ENCODE measurements at regions not wholly inside any gene's neighbourhood (a gene's known extent, or its start where the extent isn't known, plus 50 kb on each side); places are given as distances from the start of the nearest gene placed in this dataset.
"Not testable (repeated sequence)": the region's sequence is repeated elsewhere in the genome, so short reads cannot be mapped to it uniquely, and the experiment has no call there.

DNA sequence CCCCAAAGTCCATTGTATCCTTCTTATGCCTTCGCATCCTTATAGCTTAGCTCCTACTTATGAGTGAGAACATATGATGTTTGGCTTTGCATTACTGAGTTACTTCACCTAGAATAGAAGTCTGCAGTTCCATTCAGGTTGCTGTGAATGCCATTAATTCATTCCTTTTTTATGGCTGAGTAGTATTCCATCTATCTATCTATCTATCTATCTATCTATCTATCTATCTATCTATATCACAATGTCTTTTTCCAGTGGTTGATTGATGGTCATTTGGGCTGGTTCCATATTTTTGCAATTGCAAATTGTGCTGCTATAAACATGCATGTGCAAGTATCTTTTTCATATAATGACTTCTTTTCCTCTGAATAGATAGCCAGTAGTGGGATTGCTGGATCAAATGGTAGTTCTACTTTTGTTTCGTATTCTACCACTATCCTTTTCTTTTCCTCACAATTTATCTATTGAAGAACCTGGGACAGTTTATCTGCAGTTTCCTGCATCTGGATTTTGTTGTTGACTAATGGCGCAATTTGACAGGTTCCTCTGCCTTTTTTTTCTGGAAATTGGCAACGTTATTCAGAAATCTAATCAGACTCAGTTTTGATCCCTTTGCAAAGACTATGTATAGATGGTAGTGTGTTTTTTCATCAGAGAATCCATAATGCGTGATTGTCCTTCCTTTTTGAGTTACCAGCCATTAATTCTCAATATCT, 287.2 kb downstream of the ARL4A start:
- DNase-seq (ENCODE audit: low read depth in 4 of 4, low spot score in 3 of 4), result no peak

DNA sequence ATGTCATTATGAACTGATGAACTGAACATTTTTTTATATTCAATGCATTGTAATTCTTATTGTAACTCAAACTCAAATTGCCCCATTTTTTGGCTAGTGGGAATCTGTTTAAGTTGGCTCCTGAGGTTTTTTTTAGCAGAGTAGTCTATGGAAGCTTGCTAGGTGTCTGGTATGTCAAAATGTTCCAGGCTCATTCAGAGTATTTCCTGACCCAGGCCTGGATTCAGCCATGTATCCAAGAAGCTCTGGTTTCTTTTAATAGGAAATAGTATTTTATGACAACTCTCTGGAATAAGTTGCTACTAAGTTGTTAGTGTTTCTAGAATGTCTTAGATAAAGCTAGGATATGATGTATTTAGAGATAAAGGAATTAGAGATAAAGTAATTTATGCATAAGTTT, 288.0 kb downstream of the ARL4A start:
- no peak for DNase-seq (ENCODE audit: low read depth in 4 of 4, low spot score in 3 of 4)

DNA sequence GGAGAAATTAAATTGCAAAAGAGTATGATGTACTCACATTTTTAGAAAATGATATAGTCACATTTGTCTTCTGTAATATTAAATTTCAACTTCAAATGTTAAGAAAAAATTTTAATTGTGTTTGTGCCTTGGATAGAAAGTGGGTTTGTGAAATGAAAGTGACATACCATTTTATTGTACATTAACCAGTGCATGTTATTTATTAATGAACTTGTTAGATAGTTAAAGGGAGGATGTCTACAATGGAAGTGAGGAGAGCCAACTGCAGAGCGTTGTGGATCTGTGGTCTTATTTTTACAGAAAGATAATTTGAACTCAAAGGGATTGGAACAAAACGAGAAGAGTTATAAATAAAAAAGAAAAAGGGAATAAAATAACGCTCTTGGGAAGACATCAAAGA, 291.7 kb downstream of the ARL4A start:
- DNase-seq (ENCODE audit: low read depth in 4 of 4, low spot score in 3 of 4), result no peak

DNA sequence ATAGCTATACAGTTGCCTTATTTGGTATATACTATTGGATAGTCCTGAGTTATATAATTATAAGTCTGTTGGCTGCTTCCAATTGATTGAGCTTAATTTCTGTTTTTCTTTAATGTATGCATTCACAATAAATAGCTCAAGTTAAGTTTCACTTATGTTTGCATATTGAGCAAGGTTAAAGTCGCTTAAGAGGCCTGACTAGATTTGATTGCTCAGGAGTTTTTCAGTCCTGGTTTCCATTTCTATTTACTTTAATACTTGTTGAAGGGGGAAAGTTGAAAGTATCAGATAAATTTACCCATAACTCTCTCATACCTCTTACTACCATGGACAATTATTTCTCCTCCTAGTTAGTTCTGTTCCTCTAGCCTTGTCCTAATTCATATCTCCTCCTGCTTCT, 294.7 kb downstream of the ARL4A start:
- no peak for DNase-seq (ENCODE audit: low read depth in 4 of 4, low spot score in 3 of 4)

DNA sequence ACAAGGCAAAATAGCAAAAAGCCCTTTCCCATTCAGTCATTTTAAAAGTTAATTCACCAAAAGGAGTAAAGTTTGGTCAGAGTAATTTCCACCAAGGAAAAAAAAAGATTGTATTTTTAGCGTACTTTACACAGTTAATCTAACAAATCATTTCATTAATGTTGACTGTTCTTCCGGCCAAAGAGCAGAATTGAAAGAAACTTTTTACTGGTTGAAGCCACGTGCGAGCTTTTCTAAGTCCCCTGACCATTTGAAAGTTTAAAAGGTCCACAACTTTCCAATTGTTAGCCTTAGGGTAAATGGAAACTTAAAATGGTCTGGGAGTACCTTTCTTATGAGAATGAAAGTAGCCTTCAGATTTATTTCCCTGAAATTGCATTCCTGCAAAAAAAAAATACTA, 296.7 kb downstream of the ARL4A start:
- DNase-seq (ENCODE audit: low read depth in 4 of 4, low spot score in 3 of 4), result no peak

DNA sequence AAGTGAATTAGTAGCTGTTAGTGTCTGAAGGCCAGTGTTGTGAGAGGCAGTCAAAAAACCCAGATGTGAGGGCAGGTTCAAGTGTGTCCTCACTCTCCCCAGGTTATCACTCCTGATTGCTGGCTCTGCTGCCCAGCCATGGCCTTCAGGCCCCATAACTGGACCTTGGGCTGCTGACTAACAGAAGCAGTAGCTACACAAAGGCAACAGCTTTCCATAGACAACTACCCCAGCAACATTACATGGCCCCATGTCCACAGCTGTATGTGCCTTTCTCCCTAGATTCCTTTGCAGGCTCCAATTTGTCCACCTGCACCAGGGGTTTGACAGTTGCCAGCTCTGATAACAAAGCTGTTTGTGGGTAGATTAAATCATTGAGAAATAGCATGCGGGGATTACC, 297.8 kb downstream of the ARL4A start:
- no peak for DNase-seq (ENCODE audit: low read depth in 4 of 4, low spot score in 3 of 4)

DNA sequence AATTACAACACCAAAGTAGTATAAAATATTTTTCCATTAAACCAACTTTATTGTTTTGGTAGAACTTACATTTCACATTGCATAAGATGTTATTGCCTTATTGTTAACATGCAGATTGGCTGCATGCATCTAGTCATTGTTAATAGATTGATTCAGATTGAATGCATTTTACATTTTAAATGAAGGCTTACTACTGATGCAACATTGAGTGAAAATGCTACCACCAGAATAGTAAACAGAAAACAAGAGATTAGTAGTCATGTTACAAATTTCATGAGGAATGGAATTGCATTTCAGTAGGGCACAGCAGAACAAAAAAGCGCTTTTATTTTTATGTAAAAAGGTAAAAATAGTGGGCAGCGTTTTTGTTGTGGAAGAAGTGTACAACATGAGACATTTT, 298.3 kb downstream of the ARL4A start:
- no peak for DNase-seq (ENCODE audit: low read depth in 4 of 4, low spot score in 3 of 4)

DNA sequence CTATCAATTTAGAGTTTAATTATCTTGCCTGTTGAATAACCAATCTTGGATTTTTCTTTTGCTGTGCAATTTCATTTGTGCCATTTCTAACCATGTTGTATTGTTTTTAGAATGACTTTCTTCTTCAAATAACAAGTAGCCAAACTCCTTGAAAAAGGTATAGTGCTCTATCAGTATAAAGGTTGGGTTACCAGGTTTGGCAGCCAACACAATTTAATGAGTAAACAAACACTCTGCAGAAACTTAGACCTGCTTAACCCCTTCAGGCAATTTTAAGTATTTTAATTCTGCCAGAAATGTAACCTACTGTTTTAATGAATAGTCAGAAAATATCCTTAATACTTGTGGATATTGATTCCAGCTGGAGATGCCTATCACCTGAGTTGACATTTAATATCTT, 299.8 kb downstream of the ARL4A start:
- no peak for DNase-seq (ENCODE audit: low read depth in 4 of 4, low spot score in 3 of 4)

DNA sequence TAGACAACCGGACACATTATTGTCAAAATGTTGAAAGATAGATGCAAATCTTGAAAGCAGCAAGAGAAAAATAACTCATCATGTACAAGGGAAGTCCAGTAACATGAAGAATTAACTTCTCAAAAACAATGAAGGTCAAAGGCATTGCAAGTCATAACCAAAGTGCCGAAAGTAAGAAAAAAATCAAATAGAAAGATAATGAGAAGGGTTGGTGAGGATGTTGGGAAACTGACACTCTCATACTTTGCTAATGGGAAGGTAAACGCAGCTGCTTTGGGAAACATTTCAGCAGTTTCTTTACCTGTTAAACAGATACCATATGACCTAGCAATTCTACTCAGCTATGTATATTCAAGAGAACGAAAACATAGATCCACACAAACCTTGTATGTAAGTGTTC, 303.0 kb downstream of the ARL4A start:
- no peak for DNase-seq (ENCODE audit: low read depth in 4 of 4, low spot score in 3 of 4)

DNA sequence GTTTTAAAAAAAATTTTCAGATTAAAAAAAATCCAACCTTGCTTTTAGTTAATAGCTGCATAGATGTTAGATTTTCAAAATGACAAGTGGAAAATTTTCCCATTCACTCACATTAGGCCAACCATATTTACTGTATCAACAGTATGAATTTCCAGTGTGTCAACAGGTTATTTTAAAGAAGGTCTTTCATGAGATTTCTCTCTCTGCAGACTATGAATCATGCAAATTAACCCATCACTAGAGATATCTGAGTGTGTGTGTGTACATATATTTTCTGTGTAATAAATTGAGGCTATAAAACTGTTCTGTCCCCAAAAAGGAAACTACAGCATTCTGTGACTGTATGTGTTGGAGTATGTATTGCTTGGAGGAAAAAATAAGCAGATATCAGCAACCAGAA, 305.6 kb downstream of the ARL4A start:
- peak in 2 of 4 donors; percentile 16 to 22 for DNase-seq (ENCODE audit: low read depth in 4 of 4, low spot score in 3 of 4)

DNA sequence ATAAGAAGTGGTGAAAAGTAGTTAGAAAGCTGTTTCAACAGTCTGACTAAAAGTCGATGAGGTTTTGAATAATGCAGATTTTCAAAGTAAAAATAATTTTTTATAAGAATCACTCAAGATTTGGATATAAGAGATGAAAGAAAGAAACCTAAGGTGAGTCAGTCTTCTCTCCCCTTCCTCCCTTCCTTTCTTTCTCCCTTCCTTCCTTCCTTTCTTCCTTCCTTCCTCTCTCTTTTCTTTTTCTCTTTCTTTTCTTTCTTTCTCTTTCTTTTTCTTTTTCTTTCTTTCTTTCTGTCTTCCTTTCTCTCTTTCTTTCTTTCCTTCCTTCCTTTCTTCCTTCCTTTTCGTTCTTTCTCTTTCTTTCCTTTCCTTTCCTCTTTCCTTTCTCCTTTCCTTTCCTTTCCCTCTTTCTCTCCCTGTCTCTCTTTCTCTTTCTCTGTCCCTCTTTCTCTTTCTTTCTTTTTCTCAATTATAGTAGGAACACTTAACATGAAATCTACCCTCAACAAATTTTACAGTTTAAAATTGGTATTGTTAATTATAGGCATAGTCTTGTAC, 308.6 kb downstream of the ARL4A start:
- DNase-seq (ENCODE audit: low read depth in 4 of 4, low spot score in 3 of 4), result no peak

DNA sequence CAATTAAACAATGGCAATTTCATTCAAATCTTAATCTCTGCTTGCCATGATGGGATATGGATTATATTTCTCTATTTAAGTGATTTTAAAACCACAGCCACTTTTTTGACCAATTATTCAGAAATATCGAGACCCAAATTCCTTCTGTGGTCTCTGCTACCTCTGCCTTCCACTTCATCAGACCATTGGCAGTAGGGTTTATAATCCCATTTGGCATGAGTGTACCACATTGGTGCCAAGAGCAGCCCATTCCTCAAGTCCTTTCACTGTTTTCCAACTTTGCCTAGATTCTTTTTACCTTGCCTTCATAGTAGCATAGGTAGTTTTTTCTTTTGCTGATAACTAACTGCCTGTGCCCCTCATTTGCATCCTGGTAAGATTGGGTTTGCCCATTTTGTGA, 319.9 kb downstream of the ARL4A start:
- DNase-seq (ENCODE audit: low read depth in 4 of 4, low spot score in 3 of 4), result no peak

DNA sequence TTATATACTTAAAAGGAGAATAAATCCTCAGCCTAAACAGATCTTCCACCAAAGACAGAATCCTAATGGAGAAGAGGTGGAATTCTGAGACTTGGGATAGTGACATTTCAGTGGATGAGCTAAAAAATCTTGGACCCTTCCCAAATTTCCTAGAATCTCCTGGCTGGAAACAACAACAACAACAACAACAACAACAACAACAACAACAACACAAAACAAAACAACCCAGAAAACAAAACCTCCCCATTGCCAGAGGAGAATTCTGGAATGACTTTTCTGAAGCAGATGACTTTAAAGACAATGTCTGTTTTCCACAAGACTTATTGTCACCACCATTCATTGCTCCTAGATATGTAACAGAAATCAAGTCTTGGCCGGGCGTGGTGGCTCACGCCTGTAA, 322.1 kb downstream of the ARL4A start:
- no peak for DNase-seq (ENCODE audit: low read depth in 4 of 4, low spot score in 3 of 4)

DNA sequence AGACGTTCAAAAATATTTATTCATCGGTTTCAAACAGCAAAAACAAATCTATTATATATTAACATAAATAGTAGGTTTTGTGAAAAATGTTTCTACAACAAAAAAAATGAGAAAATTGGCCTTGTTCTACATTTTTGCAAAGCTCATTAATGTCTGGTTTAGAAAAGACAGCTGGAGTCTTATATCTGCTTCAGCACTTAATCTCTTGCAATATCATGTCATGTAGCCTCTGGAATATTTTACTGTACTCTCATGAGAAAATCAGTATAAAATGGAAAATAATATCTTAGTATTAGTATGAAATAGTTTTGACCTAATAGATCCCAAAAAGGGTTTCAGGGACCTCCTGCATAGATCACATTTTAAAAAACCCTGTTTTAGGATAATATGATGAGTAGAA, 326.6 kb downstream of the ARL4A start:
- no peak for DNase-seq (ENCODE audit: low read depth in 4 of 4, low spot score in 3 of 4)

DNA sequence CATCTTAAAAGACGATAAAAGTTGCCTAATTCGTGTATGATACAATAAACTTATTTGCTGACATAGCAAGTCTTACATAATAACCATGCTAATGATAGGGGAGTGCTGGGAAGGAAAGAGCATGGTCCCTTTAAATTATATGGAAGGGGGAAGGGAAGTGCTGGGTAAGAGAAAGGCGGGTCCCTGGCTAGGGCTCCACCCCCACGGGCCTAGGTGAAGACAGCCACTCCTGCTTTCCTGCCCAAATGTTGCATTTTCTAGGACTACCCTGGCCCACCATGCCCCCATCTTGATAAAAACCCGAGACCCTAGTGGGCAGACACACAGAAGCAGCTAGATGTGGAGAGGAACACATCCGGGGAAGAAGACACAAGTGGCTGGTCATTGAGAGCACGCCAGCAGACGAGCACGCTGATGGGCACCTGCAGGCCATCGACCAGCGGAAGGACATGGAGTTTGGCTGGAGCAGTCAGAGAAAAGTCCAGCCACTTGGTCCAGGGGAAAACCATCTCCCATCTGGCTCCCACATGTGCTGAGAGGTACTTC, 328.7 kb downstream of the ARL4A start:
- no peak for DNase-seq (ENCODE audit: low read depth in 4 of 4, low spot score in 3 of 4)

DNA sequence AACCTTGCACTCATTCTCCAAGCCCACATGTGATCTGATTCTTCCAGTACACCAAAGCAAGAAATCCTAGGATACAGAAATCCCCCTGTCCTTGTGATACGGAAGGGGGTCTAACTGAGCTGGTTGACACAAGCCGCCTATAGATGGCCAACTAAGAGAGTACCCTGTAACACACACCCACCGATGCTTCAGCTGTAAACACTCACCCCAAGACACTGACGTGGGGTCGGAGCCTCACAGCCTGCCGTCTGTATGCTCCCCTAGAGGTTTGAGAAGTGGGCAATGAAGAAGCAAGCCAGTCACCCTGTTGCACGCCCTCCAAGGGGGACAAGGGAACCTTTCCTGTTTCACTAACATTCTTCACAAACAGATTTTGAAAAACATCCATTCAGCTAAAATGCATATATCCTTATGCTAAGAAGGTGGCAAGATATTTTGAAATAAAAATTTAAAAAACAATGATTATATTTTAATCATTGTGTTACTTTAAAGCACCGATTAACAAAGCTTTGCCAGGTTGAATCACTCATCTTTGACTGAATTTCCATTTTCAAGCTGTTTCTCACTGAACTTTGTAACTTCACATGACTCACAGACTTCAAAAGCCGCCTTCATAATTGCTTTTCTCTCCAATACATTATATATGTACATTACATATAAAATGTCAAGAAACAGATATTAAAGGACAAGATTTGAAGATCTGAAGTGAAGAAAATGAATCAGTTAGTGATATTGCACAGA, 329.3 kb downstream of the ARL4A start:
- DNase-seq (ENCODE audit: low read depth in 4 of 4, low spot score in 3 of 4), result no peak

DNA sequence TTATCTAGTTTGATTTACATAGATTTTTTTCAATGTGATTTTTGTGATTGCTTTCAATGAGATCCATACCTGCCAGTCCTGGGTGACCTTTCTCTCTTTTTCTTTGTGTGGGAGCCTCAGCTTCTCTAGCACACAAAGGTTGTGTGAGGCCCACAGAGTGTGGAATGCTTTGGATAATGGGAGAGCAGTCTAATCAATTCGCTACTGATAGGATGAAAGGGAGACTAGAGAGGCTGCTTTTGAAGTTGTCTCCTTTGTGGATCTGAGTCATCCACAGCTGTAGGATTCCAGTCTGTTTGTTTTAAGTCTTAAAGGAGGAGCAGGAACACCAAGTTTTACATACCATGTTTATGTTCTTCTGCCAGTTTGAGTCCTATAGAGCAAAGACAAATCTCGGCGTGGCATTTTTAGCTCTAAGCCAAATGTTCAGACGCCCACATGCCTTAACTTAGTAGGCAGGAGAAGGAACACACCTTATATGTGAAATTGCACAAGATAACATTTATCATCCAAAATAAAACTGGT, 330.0 kb downstream of the ARL4A start:
- no peak for DNase-seq (ENCODE audit: low read depth in 4 of 4, low spot score in 3 of 4)

DNA sequence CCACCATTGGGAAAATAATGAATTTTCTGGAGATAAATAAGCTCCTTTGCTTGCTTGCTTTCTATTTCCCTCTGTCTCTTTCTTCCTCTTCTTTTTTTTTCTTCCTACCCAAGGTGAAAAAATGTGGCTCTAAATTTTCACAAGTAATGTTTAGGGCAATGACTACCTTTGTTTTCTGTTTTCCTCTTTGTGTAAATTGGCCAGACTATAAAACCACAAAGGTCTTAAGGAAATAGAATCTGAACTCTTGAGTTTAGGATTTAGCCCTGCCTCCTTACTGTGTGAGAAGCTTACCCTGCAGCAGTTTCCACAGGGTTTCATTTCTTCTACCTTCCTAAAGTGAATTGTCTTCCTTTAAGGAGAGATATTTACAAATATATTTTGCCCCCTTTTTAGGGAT, 330.4 kb downstream of the ARL4A start:
- no peak for DNase-seq (ENCODE audit: low read depth in 4 of 4, low spot score in 3 of 4)

DNA sequence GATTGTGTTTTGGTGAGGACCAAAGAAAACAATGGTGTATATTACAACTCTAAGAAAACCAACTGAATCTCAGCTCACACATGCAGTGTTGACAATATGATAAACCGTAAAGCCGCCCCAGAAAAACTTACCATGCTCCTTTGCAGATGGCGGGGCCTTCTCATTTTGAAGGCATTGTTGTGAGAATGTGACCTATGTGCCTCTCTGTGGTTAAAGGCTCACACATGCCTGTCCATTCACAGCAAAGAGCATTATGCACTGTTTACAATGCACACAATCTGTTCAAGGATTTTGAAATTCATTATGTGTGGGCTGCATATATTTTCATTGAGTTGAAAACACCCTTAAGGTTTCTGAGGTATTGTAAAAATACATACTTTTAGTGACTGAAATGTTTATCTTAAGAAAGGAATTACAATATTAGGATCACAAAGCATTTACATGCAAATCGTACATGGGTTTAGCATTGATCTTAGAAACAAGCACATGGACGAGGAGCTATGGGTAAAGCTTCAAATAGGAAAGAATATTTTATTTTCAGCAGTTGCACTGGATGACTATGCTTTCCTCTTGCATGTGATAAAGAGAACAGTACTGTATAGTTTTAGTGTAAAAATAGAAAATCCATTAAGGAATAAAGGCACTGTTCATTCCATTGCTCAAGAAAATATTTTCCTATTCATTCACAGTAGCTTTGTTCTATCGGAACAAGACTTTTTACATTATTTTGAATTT, 334.3 kb downstream of the ARL4A start:
- DNase-seq (ENCODE audit: low read depth in 4 of 4, low spot score in 3 of 4), result no peak

DNA sequence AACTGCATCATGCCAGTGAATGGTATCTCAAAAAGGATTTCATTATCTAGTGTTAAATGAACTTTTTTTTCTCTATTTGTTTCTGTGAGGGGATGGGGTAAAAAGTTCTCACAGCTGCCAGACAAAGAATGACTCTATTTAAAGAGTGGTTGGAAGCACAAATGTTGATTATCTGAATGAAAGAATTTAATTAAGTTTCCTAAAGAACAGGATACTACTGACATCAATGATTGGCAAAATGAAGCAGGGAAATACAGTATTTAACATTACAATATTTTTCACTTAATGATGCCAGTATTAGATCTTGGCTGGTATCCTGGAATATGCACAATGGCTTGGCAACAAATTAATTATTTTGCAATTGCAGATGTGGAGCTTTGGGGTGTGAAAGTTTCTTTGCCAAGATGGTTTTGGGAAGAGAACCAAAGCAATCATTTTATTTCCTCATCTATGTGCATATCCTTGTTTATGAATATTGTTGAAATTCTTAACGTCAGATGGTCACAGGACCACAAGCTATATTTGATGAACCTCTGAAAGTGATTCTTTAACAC, 336.8 kb downstream of the ARL4A start:
- DNase-seq (ENCODE audit: low read depth in 4 of 4, low spot score in 3 of 4), result no peak

DNA sequence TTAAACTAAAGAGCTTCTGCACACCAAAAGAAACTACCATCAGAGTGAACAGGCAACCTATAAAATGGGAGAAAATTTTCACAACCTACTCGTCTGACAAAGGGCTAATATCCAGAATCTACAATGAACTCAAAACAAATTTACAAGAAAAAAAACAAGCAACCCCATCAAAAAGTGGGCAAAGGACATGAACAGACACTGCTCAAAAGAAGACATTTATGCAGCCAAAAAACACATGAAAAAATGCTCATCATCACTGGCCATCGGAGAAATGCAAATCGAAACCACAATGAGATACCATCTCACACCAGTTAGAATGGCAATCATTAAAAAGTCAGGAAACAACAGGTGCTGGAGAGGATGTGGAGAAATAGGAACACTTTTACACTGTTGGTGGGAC, 337.6 kb downstream of the ARL4A start:
- not testable (repeated sequence) for DNase-seq (ENCODE audit: low read depth in 4 of 4, low spot score in 3 of 4)

Measured in right renal pelvis (tissue), 4 donors.